DMS79 treated with DMSO at 0.1 percent for 48 hours (cell line): ENCODE measurements at regions not wholly inside any gene's neighbourhood (a gene's known extent, or its start where the extent isn't known, plus 50 kb on each side); places are given as distances from the start of the nearest gene placed in this dataset.
A peak's percentile ranks its signal among the peaks of the same experiment; 100 is the strongest.
"Not testable (repeated sequence)": the region's sequence is repeated elsewhere in the genome, so short reads cannot be mapped to it uniquely, and the experiment has no call there.

ENCODE experiments used
- DNase-seq: peaks from one replicate; lab custom pipeline; 2025; lab: John Stamatoyannopoulos, UW

GRCh38 chr12:107826276-107826675 lies 51.8 kb downstream of the ASCL4 start:
- DNase-seq = no peak

- no peak for DNase-seq
These were observed 54.8 kb downstream of the ASCL4 start for GRCh38 chr12:107829271-107829670.

GRCh38 chr12:107832441-107832840 lies 57.9 kb downstream of the ASCL4 start:
- DNase-seq = no peak

- no peak for DNase-seq
These were observed 65.7 kb downstream of the ASCL4 start for GRCh38 chr12:107840186-107840585.

GRCh38 chr12:107843351-107844311 lies 69.1 kb downstream of the ASCL4 start:
- no peak for DNase-seq

- DNase-seq = no peak
These were observed 69.9 kb downstream of the ASCL4 start for GRCh38 chr12:107844312-107844921.

GRCh38 chr12:107845226-107845979 lies 70.9 kb downstream of the ASCL4 start:
- no peak for DNase-seq

- peak; percentile 16 for DNase-seq
These were observed 71.6 kb downstream of the ASCL4 start for GRCh38 chr12:107845980-107846659.

- peak; percentile 34 for DNase-seq
These were observed 72.9 kb downstream of the ASCL4 start for GRCh38 chr12:107847430-107847829.

- no peak for DNase-seq
These were observed 73.3 kb downstream of the ASCL4 start for GRCh38 chr12:107847830-107848229.

GRCh38 chr12:107853479-107853878 lies 79.0 kb downstream of the ASCL4 start:
- DNase-seq = no peak

GRCh38 chr12:107855471-107855870 lies 81.0 kb downstream of the ASCL4 start:
- DNase-seq = no peak

- no peak for DNase-seq
These were observed 81.6 kb downstream of the ASCL4 start for GRCh38 chr12:107856096-107856495.

GRCh38 chr12:107857191-107857590 lies 82.7 kb downstream of the ASCL4 start:
- DNase-seq = no peak

GRCh38 chr12:107859367-107859766 lies 84.9 kb downstream of the ASCL4 start:
- DNase-seq = no peak

GRCh38 chr12:107864235-107864634 lies 89.7 kb downstream of the ASCL4 start:
- DNase-seq = peak; percentile 17

- DNase-seq = not testable (repeated sequence)
These were observed 90.2 kb downstream of the ASCL4 start for GRCh38 chr12:107864727-107865126.

GRCh38 chr12:107873223-107873622 lies 98.7 kb downstream of the ASCL4 start:
- no peak for DNase-seq

- DNase-seq = no peak
These were observed 101.3 kb downstream of the ASCL4 start for GRCh38 chr12:107875786-107876185.

- DNase-seq = peak; percentile 69
These were observed 110.5 kb downstream of the ASCL4 start for GRCh38 chr12:107884769-107885694.

- no peak for DNase-seq
These were observed 114.3 kb downstream of the ASCL4 start for GRCh38 chr12:107888789-107889188.
